Neuronal stem cell (in vitro differentiated cells): ENCODE measurements at regions not wholly inside any gene's neighbourhood (a gene's known extent, or its start where the extent isn't known, plus 50 kb on each side); places are given as distances from the start of the nearest gene placed in this dataset.

Source experiments
- DNase-seq: peaks from one replicate; pipeline ENCODE4 v3.0.0-alpha.2; 2013; ENCODE audit warnings: low spot score
- H2AFZ ChIP-seq: one replicate; pipeline ENCODE4 v1.6.1; 2013; ENCODE audit warnings: mild to moderate bottlenecking, low read length, inconsistent platforms
- H2AK5ac ChIP-seq: 2 replicates; pipeline ENCODE4 v1.6.1; 2013; ENCODE audit warnings: low read depth, mild to moderate bottlenecking, inconsistent platforms, low read length, moderate library complexity, mixed read lengths
- H2BK120ac ChIP-seq: 2 replicates; pipeline ENCODE4 v1.6.1; 2013; ENCODE audit warnings: low read depth, mild to moderate bottlenecking, inconsistent platforms, low read length, moderate library complexity, mixed read lengths
- H2BK12ac ChIP-seq: one replicate; pipeline ENCODE4 v1.6.1; 2013; ENCODE audit warnings: low read length, inconsistent platforms
- H2BK15ac ChIP-seq: 2 replicates; pipeline ENCODE4 v1.6.1; 2013; ENCODE audit warnings: mild to moderate bottlenecking, low read length, inconsistent platforms, mixed read lengths
- H2BK5ac ChIP-seq: one replicate; pipeline ENCODE4 v1.6.1; 2013; ENCODE audit warnings: inconsistent platforms, mild to moderate bottlenecking, low read length, moderate library complexity
- H3K14ac ChIP-seq: one replicate; pipeline ENCODE4 v1.6.1; 2013; ENCODE audit warnings: low read length, inconsistent platforms
- H3K18ac ChIP-seq: 2 replicates; pipeline ENCODE4 v1.6.1; 2013; ENCODE audit warnings: low read length, inconsistent platforms
- H3K23ac ChIP-seq: 2 replicates; pipeline ENCODE4 v1.6.1; 2013; ENCODE audit warnings: low read depth, mild to moderate bottlenecking, mixed read lengths, low read length, inconsistent platforms; ENCODE audit not compliant: poor library complexity
- H3K27ac ChIP-seq: replicated peaks from 3 replicates; pipeline ENCODE4 v1.5.1; 2013; ENCODE audit warnings: low read length, inconsistent platforms
- H3K27me3 ChIP-seq, 3 experiments: 2 replicates each; pipeline ENCODE4 v1.6.1; 2013; ENCODE audit warnings: low read length in 3 of 3, mild to moderate bottlenecking in 2 of 3, inconsistent platforms in 1 of 3, low read depth in 1 of 3, mixed read lengths in 1 of 3, moderate library complexity in 1 of 3; ENCODE audit not compliant: control insufficient read depth in 3 of 3, insufficient read depth in 3 of 3
- H3K36me3 ChIP-seq, 2 donors: replicated peaks in 1 of 2; 2 replicates each; pipeline ENCODE4 v1.6.1; 2013; ENCODE audit warnings: low read length in 2 of 2; ENCODE audit not compliant: control insufficient read depth in 2 of 2, insufficient read depth in 2 of 2
- H3K4ac ChIP-seq: 2 replicates; pipeline ENCODE4 v1.6.1; 2013; ENCODE audit warnings: inconsistent platforms, mild to moderate bottlenecking, low read length, moderate library complexity
- H3K4me1 ChIP-seq, 2 donors: 1 replicate in 1 of 2; 2 replicates in 1 of 2; pipeline ENCODE4 v1.6.1; 2013; ENCODE audit warnings: low read length in 2 of 2, low read depth in 1 of 2; ENCODE audit not compliant: control insufficient read depth in 2 of 2, insufficient read depth in 1 of 2
- H3K4me2 ChIP-seq: one replicate; pipeline ENCODE4 v1.6.1; 2013; ENCODE audit warnings: mild to moderate bottlenecking, low read length, inconsistent platforms; ENCODE audit not compliant: insufficient read depth, poor library complexity, severe bottlenecking
- H3K4me3 ChIP-seq, 2 donors: 2 replicates each; pipeline ENCODE4 v1.5.1; 2013; ENCODE audit warnings: low read length in 2 of 2, mild to moderate bottlenecking in 2 of 2, inconsistent platforms in 1 of 2, moderate library complexity in 1 of 2
- H3K79me1 ChIP-seq: one replicate; pipeline ENCODE4 v1.6.1; 2013; ENCODE audit warnings: low read depth, mild to moderate bottlenecking, inconsistent platforms, low read length, moderate library complexity
- H3K9ac ChIP-seq: one replicate; pipeline ENCODE4 v1.6.1; 2013; ENCODE audit warnings: mild to moderate bottlenecking, low read depth, low read length, inconsistent platforms; ENCODE audit not compliant: poor library complexity
- H3K9me3 ChIP-seq, 2 donors: replicated peaks in 1 of 2; 2 replicates each; pipeline versions ENCODE3 to v1.6.1; 2013; ENCODE audit warnings: low read length in 2 of 2, mild to moderate bottlenecking in 2 of 2, inconsistent platforms in 1 of 2, low read depth in 1 of 2, mixed read lengths in 1 of 2, moderate library complexity in 1 of 2; ENCODE audit not compliant: control insufficient read depth in 2 of 2, insufficient read depth in 1 of 2
- H4K8ac ChIP-seq: one replicate; pipeline ENCODE4 v1.6.1; 2013; ENCODE audit warnings: low read depth, mild to moderate bottlenecking, inconsistent platforms, low read length, moderate library complexity
- H4K91ac ChIP-seq: one replicate; pipeline ENCODE4 v1.6.1; 2013; ENCODE audit warnings: low read length, low read depth, mild to moderate bottlenecking, inconsistent platforms; ENCODE audit not compliant: poor library complexity
- WGBS, 2 donors: extraction: QIAGEN DNeasy Blood & Tissue Kit; methylation state at CpG; one replicate each; pipeline ENCODE4 v1.1.7; 2013; ENCODE audit warnings: missing lambda C conversion rate in 2 of 2, mixed read lengths in 1 of 2; ENCODE audit not compliant: insufficient read length in 2 of 2, insufficient replicate concordance in 1 of 2; ENCODE audit errors: extremely low coverage in 2 of 2; 5-methylcytosine and 5-hydroxymethylcytosine counted together

GRCh38 chr13:58397596-58398387, 766.2 kb downstream of the PCDH17 start:
- Histone ChIP-seq H2BK15ac (no peak overlapping the region), H3K27me3 (no peaks in the 10 kb centered on the region), H2BK12ac (no peak overlapping the region), H4K8ac (no peak overlapping the region), H3K4me3 (no peak overlapping the region), H3K27ac (no peak overlapping the region), H3K4me1 (no peaks in the 10 kb centered on the region), H3K18ac (no peak overlapping the region), H3K14ac (no peak overlapping the region), H3K79me1 (no peaks in the 10 kb centered on the region), H3K4ac (no peak overlapping the region), H3K36me3 (no peaks in the 10 kb centered on the region), H2BK120ac (no peak overlapping the region), H4K91ac (no peak overlapping the region), H3K9ac (no peak overlapping the region), H2AFZ (peak overlapping the region; percentile 18), H2AK5ac (no peak overlapping the region), H3K4me2 (no peak overlapping the region), H3K23ac (no peak overlapping the region), H3K9me3 (peaks cover 0 to 12% of the 10 kb centered on the region in 2 donors), H2BK5ac (no peak overlapping the region)
- WGBS, 2 donors = no CpG with 5 or more reads among the region's 6 CpGs
- DNase-seq = no peak

GRCh38 chr13:58399263-58399662, 767.7 kb downstream of the PCDH17 start:
- Histone ChIP-seq H2BK12ac (no peak overlapping the region), H3K27ac (no peak overlapping the region), H3K4me1 (no peaks in the 10 kb centered on the region)

GRCh38 chr13:58406545-58406944, 775.0 kb downstream of the PCDH17 start:
- H3K79me1 ChIP-seq = no peaks in the 10 kb centered on the region
- H2BK120ac ChIP-seq = no peak overlapping the region
- DNase-seq = no peak
- no peak overlapping the region for H2BK15ac ChIP-seq
- WGBS, 2 donors = no CpG with 5 or more reads among the region's 2 CpGs
- no peak overlapping the region for H3K4me2 ChIP-seq
- H3K27me3 ChIP-seq = no peaks in the 10 kb centered on the region
- no peak overlapping the region for H3K18ac ChIP-seq
- H3K4me1 ChIP-seq = no peaks in the 10 kb centered on the region
- no peak overlapping the region for H2AK5ac ChIP-seq
- H3K23ac ChIP-seq = no peak overlapping the region
- no peak overlapping the region for H4K8ac ChIP-seq
- H3K9ac ChIP-seq = no peak overlapping the region
- no peak overlapping the region for H3K14ac ChIP-seq
- H2BK12ac ChIP-seq = no peak overlapping the region
- no peak overlapping the region for H4K91ac ChIP-seq
- no peak overlapping the region for H3K4me3 ChIP-seq
- no peak overlapping the region for H2BK5ac ChIP-seq
- H3K36me3 ChIP-seq = no peaks in the 10 kb centered on the region
- no peak overlapping the region for H3K4ac ChIP-seq
- no peak overlapping the region for H3K27ac ChIP-seq
- H3K9me3 ChIP-seq = no peaks in the 10 kb centered on the region
- no peak overlapping the region for H2AFZ ChIP-seq

More at GRCh38 chr13:58399263-58399662, 767.7 kb downstream of the PCDH17 start:
- Histone ChIP-seq H2BK120ac (no peak overlapping the region), H2BK5ac (no peak overlapping the region), H3K14ac (no peak overlapping the region), H3K36me3 (no peaks in the 10 kb centered on the region), H3K4ac (no peak overlapping the region), H3K4me2 (no peak overlapping the region), H3K27me3 (no peaks in the 10 kb centered on the region), H3K18ac (no peak overlapping the region), H3K9me3 (peaks cover 0 to 12% of the 10 kb centered on the region in 2 donors), H3K9ac (no peak overlapping the region), H3K23ac (no peak overlapping the region), H4K91ac (no peak overlapping the region), H2BK15ac (no peak overlapping the region), H3K79me1 (no peaks in the 10 kb centered on the region), H2AFZ (no peak overlapping the region), H2AK5ac (no peak overlapping the region), H4K8ac (no peak overlapping the region), H3K4me3 (no peak overlapping the region)
- DNase-seq = no peak

GRCh38 chr13:58429917-58430316, 798.4 kb downstream of the PCDH17 start:
- Histone ChIP-seq H2AFZ (no peak overlapping the region), H3K9me3 (peaks cover 0 to 16% of the 10 kb centered on the region in 2 donors), H3K14ac (no peak overlapping the region), H4K91ac (no peak overlapping the region), H3K23ac (no peak overlapping the region), H3K27ac (no peak overlapping the region), H3K4me2 (no peak overlapping the region), H3K9ac (no peak overlapping the region), H3K27me3 (no peaks in the 10 kb centered on the region), H2BK5ac (no peak overlapping the region), H3K18ac (no peak overlapping the region), H3K4me3 (no peak overlapping the region), H3K4ac (no peak overlapping the region), H2BK12ac (no peak overlapping the region), H3K4me1 (no peaks in the 10 kb centered on the region), H3K79me1 (no peaks in the 10 kb centered on the region), H4K8ac (no peak overlapping the region), H3K36me3 (no peaks in the 10 kb centered on the region), H2AK5ac (no peak overlapping the region), H2BK15ac (no peak overlapping the region), H2BK120ac (no peak overlapping the region)
- whole genome bisulfite sequencing, 2 donors = no CpG with 5 or more reads among the region's 2 CpGs
- no peak for DNase-seq
